Astrocyte of the cerebellum (primary cell): ENCODE measurements at regions not wholly inside any gene's neighbourhood (a gene's known extent, or its start where the extent isn't known, plus 50 kb on each side); places are given as distances from the start of the nearest gene placed in this dataset.

ENCODE experiments used
- DNase-seq: peaks from one replicate; pipeline ENCODE4 v3.0.0-alpha.2; 2011; ENCODE audit warnings: low read depth
- H3K4me3 ChIP-seq: 2 replicates; pipeline ENCODE4 v1.5.1; 2011; ENCODE audit warnings: mild to moderate bottlenecking, low read depth, low read length, moderate library complexity
- in situ Hi-C: cut with HindIII; loops from 2 replicates; pipeline ENCODE4 v1.10.0; 2017; ENCODE audit warnings: low sequenced_read_pairs
- TF ChIP-seq, protein P1 (sequence below): IDR thresholded peaks from 2 replicates; pipeline ENCODE4 v1.5.1; 2012; ENCODE audit warnings: low read length, low read depth, moderate library complexity, mild to moderate bottlenecking; ENCODE audit errors: missing control alignments

DNA sequence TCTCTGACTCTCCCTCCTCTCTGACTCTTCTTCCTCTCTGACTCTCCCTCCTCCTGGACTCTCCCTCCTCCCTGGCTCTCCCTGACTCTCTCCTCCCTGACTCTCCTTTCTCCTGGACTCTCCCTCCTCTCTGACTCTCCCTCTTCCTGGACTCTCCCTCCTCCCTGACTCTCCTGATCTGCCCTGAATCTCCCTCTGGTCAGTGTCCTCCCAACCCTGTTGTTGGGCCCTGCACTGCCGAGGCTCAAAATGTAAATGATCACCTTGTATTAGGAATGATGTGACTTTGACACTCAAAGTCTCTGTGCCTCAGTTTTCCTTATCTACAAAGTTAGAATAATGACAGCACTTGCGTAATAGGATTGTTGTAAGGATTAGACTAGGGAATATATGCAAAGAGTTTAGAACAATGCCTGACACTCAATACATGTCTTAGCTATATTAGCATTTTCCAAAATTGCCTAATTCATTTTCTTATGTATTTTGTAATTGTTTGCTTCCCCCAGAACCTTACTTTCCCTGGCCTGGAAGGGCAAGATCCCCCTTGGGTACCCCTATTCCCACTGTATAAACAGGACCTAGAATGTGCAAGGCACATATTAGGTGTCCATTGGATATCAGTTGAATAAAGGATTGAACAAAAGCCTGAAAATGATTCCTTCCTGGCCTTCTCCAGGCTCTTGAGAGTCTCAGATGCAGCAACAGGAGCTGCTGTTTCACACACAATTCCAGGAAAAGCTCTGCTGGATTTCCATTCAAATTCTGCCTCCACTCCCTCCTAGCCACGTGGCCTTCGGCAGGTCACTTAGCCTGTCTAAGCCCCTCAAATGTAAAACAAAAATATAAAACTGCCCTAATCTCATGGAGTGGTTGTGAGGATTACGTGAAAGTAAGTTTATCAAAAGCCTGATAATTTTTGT, 170.1 kb downstream of the INHBB start:
- TF ChIP-seq, protein P1, sequence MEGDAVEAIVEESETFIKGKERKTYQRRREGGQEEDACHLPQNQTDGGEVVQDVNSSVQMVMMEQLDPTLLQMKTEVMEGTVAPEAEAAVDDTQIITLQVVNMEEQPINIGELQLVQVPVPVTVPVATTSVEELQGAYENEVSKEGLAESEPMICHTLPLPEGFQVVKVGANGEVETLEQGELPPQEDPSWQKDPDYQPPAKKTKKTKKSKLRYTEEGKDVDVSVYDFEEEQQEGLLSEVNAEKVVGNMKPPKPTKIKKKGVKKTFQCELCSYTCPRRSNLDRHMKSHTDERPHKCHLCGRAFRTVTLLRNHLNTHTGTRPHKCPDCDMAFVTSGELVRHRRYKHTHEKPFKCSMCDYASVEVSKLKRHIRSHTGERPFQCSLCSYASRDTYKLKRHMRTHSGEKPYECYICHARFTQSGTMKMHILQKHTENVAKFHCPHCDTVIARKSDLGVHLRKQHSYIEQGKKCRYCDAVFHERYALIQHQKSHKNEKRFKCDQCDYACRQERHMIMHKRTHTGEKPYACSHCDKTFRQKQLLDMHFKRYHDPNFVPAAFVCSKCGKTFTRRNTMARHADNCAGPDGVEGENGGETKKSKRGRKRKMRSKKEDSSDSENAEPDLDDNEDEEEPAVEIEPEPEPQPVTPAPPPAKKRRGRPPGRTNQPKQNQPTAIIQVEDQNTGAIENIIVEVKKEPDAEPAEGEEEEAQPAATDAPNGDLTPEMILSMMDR: no peak
- in situ Hi-C loops: no loop called here
- no peak for DNase-seq
- no peak overlapping the region for H3K4me3 ChIP-seq

- no peak for DNase-seq
- in situ Hi-C loops: no loop called here
- TF ChIP-seq, protein P1: no peak
- H3K4me3 ChIP-seq: no peak overlapping the region
These were observed 170.9 kb downstream of the INHBB start for GRCh38 chr2:120516679-120517314.

- TF ChIP-seq, protein P1: no peak
- in situ Hi-C loops: no loop called here
- no peak for DNase-seq
- H3K4me3 ChIP-seq: no peak overlapping the region
These were observed 172.0 kb downstream of the INHBB start for GRCh38 chr2:120517751-120518469.

- TF ChIP-seq, protein P1: no peak
- in situ Hi-C loops: no loop called here
- H3K4me3 ChIP-seq: no peak overlapping the region
- DNase-seq: no peak
These were observed 172.9 kb downstream of the INHBB start for GRCh38 chr2:120518819-120519218.

DNA sequence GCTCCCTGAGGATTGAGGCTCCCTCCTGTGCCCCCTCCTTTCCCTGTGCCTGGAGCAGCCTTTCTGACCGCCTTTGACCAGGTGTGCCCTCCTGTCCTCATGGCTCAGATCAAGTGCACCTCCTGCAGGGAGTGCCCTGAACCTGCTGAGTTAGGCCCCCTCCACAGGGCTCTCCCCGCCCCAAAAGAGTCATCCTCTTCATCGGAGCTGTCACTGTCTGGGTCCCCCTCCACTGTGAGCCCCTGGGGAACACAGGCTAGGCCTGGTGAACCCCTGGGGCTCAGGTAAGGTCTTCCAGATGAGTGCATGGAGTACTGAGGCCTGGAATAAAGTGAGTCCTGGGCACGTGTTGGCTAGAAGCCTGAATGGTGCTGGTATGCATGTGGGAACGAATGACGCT, 173.5 kb downstream of the INHBB start:
- no peak for DNase-seq
- in situ Hi-C loops: no loop called here
- TF ChIP-seq, protein P1: no peak
- H3K4me3 ChIP-seq: no peak overlapping the region

DNA sequence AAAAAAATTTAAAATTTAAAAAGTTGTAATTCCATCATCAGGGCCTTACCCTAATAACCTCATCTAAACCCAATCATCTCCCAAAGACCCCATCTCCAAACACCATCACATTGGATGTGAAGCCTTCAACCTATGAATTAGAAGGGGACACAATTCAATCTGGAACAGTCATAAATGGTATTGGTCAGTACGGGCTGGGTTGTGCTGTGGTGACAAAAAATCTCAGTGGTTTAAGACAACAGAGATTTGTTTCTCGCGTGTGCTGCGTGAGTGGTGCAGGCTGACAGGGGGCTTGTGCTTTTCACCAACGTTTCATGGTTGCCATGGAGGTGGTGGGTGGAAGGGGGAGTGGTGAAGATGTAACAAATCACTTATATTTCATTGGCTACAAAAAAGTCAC, 174.5 kb downstream of the INHBB start:
- TF ChIP-seq, protein P1: no peak
- in situ Hi-C loops: no loop called here
- DNase-seq: no peak
- no peak overlapping the region for H3K4me3 ChIP-seq
